ENCODE measurements at regions not wholly inside any gene's neighbourhood (a gene's known extent, or its start where the extent isn't known, plus 50 kb on each side); places are given as distances from the start of the nearest gene placed in this dataset.
"Not testable (repeated sequence)": the region's sequence is repeated elsewhere in the genome, so short reads cannot be mapped to it uniquely, and the experiment has no call there.

DNA sequence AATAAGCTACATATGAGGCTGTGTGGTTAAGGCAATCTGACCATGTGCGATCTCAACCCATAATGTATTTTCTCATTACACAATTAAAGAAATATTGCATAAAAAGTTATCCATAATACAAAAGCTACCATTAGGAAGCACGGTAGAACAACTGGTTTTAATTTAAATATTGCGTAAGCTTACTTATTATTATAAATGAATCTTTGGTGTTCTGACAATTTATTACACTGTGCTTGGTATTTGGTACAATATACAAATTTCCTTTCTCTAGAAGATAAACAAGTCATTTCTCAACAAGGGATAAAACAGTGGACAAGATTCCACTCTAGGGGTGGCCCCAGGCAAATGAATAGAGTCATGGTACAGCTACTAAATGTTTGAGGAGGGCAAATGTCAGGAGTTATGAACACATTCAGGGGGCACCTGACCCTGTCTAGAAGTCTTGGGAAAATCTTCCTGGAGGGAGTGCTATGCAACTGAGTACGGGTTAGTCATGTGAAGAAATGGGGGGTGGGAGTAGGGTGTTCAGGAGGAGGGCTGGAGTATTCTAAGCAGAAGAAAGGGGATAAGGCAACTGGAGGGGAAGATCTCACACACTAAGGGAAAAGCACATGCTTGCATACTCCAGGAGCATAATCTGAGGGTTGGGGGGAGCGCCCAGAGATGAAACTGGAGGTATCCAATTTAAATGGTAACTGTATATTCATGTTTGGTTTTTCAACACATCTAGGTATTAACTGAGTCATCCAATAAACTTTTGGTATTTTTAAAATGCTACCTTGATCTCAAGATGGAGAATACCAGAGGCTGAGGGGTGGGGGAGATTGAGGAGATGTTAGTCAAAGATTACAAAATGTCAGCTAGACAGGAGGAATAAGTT, 296.9 kb upstream of the SGK1 start:
- no peak for DNase-seq (ENCODE audit: low read depth in 2 of 2)

DNA sequence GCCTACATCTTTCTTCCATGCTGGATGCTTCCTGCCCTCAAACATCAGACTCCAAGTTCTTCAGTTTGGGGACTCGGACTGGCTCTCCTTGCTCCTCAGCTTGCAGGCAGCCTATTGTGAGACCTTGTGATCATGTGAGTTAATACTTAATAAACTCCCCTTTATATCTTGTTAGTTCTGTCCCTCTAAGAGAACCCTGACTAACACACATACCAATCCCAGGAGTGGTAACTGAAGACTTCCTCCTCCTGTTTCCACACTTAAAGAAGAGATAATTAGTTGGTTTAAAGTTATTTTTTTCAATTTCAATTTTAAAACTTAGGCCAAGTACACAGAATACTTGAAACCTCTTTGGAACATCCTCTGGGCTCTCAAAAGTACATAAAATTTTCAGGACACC, 294.2 kb upstream of the SGK1 start:
- DNase-seq (ENCODE audit: low read depth in 2 of 2), result not testable (repeated sequence)

DNA sequence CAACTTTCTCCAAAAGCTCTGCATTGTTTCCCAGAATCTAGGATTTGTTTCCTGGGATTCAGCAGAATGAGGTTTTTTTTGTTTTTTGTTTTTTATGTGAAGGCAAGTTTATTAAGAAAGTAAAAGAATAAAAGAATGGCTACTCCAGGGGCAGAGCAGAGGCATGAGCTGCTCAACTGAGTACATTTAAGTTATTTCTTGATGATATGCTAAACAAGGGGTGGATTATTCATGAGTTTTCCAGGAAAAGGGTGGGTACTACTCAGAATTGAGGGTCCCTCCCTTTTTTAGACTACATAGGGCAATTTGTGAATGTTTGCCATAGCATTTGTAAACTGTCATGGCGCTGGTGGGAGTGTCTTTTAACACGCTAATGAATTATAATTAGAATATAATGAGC, 292.5 kb upstream of the SGK1 start:
- no peak for DNase-seq (ENCODE audit: low read depth in 2 of 2)

DNA sequence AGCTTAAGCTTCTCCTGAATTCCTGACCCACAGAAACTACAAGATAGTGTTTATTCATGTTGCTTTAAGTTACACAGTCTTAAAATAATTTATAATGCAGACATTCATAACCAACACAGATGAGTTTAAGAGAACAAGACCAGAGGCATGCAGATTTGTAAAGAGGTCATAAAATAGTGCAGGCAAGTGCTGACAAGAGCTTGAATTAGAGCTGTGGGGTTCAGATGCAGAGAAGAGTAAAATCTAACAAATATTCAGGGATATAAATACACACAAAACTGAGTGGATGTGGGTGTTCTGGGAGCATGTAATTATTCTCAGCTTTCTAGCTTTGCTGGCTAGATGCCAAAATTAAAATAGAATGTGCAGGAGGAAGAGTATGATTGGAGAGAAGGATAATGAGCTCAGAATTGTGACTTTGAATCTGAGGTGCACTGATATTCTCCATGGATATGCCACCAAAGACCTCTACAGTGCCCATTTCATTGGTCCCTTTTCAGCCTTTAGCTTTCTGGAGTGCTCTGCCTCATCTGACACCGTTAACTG, 291.9 kb upstream of the SGK1 start:
- DNase-seq (ENCODE audit: low read depth in 2 of 2), result no peak

DNA sequence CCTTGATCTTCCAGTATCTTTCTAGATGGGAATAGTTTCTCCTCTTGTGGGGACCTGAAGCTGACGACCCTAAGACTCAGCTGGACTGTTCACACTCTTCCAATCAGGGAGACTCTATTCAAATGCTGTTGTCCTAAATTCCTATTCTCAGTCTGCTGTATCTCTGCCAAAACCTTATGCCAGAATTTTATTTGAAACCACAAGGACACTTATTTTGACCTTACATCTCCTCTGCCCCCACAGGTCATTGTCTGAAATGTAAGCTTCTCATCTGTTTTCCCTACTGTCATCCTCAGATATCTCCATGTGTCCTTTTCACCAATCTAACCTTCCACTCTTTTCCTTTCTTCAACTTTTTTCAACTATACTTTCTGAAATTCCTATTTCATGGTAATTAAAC, 289.5 kb upstream of the SGK1 start:
- DNase-seq (ENCODE audit: low read depth in 2 of 2), result no peak

DNA sequence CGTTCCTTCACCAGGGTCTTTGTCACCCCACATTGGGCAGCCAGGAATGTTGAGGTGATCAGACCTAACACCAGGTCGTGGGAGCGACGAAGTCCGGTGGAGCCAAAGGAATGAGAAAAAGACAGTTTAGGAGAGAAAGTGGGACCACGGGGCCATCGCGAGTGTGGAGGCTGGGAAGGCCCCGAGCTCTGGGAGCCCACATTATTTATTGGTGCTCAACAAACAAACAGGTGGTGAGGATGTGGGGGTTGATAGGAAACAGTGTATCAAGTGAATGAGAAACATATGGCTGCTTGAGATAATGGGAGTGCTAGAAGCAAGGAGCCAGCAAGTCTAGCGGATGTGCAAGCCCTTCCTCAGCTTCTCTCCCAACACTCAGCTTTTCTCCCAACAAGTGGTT, 287.1 kb upstream of the SGK1 start:
- DNase-seq (ENCODE audit: low read depth in 2 of 2), result no peak

DNA sequence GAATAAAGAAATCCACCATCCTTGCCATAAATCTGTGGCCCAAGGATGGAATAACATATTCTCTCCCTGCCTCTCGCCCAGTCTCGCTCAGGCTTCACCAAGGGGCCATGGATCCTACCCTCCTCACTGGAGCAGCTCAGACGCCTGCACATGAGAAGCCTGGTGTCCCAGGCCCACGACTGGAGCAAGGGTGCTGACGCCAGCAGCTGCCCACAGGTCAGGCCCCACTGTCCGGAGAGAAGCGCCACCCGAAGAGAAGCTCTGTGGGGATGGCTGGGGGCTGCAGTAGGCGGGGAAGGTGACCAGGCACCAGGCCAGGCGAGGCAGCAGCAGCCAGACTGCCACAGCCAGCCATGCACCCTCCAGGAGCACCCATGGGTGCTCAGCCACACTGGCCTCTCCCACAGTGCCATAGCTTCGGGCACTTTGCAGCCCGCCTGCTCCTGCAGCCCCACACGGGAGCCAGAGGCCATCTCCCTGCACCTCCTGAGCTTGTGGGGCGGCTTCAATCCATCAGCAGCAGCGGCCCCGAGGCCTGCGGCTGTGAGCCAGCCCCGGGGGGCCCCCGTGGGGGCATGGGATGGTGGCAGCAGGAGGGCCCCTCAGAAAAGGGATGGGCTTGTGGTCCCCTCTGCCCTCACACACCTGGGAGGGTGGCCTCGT, 286.2 kb upstream of the SGK1 start:
- no peak for DNase-seq (ENCODE audit: low read depth in 2 of 2)

DNA sequence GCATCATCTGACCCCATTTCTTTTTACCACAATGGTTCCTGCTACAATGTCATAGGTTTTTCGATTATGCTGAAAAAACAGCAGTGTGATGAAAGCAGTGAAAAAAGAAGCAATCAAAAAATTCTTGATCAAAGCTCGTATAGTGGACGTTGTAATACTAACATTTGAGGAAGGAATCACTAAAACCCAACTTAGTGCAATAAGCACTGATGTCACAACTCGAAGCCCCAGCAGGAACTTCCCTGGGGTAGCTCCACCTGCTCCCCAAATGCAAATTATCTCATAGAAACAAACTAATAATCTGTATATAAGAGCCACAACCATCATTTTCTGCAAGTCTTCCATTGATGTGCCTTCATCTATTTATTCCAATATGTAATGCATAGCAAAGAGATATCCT, 285.6 kb upstream of the SGK1 start:
- DNase-seq (ENCODE audit: low read depth in 2 of 2), result no peak

DNA sequence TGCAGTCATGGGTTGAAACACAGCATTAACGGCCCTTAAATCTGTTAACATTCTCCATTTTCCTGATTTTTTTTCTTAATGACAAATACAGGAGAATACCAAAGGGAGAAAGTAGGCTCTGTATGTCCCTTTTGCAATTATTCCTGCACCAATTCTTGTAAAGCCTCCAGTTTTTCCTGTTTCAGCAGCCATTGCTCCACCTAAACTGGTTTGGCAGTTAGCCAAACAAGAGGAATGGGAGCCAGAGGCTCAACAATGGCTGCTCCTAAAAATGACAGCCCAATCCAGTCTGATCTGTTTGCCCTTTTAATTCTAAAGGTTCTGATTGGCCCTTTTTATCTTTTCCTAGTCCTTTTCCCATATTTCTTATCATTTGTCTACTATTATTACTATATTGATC, 284.2 kb upstream of the SGK1 start:
- DNase-seq (ENCODE audit: low read depth in 2 of 2), result no peak

DNA sequence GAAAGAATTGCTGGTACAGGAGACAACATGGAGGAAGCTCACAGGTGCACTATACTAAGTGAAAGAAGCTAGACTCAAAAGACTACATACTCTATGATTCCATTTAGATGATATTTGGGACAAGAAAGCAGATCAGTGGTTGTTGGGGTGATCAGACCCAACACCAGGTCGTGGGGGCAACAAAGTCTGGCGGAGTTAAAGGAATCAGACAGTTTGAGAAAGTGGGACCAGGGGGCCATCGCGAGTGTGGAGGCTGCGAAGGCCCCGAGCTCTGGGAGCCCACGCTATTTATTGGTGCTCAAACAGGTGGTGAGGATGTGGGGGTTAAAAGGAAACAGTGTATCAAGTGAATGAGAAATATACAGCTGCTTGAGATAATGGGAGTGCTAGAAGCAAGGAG, 282.8 kb upstream of the SGK1 start:
- no peak for DNase-seq (ENCODE audit: low read depth in 2 of 2)

DNA sequence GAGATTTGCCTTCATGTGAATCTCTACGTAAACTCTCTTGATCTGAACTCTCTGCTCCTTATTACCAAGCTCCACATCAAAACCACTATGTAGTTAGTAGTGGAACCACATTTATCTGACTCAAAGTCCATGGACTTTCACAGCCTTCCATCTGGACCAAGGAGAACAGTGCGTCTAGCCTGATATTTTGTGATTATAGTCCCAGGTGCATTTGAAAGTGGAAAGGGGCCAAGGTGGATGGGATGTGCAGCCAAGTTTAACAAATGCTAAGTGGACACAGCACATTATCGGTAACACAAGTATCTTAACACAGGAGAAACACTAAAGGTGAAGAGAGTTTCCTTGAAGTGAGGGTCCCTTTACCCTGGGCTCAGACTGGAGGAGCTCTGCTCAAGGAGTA, 281.2 kb upstream of the SGK1 start:
- DNase-seq (ENCODE audit: low read depth in 2 of 2), result no peak

DNA sequence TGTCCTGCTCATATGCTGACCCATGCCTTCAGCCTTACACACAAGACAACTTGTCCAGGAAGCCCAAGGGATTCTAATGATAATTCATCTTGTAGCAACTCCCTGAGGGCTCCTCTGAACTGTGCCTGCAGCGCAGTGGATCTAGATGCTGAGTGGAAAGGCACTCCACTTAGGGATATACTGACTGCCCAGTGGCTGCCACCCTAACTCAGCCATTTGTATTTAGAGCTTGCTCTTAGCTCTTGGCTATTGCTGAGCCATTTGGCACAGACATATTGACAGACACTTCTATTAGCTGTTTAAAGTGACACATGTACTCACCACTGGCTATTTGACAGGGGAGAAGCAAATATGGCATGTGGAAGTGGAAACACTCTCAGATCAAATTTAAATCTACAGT, 278.3 kb upstream of the SGK1 start:
- no peak for DNase-seq (ENCODE audit: low read depth in 2 of 2)

DNA sequence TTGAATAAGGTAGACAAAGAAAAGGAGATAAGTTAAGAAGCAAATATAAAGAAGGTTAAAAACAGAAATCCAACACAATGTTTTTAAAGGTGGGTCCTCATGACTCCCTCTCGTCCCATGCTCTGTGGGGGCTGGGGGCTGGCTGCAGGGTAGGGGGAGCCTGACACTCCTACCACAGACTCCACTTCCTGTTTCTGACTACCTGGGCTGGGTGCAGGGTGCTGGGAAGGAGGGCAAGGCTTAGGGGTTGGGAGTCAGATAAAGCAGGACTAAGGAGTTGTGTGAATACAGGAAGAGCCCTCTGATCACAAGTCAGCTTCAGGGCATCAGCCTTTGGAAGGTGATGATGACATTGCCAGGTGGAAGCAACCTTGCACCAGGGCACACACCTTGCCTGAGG, 277.0 kb upstream of the SGK1 start:
- no peak for DNase-seq (ENCODE audit: low read depth in 2 of 2)

DNA sequence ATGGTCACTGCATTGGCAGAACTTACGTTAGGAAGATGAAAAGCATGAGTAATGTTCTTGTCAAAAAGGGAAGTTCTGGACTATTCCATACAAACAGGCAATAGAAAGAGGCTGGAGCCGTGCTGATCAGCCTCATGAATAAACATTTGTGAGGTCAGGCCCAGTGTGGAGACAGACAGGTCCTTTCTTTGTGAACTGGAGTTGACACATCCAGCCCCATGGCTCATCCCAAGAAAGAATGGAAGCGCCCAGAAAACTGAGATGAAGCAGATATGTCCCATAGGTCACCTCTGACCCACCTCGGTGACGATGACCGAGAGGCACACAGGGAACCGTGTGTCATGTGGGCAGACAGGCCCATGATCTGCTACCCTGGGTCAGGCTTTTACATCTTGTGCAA, 276.0 kb upstream of the SGK1 start:
- no peak for DNase-seq (ENCODE audit: low read depth in 2 of 2)

DNA sequence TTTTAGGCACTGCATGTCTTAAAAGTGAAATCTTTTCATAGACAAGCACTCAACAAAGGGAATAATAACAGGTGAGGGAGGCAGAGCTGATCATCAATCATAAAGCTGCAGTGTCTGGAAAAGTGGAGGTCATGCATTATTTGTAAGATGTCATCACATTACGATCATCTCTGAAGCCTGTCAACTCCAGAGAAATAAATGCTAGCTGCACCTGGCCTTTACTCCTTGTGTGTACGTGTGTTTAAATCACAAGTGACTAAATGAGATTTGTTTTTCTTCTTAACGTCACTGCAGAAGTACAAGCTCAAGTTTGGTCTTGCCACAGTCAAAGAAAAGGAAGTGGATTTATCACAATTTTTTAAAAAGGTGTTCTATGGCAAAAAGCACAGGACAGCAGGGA, 275.5 kb upstream of the SGK1 start:
- DNase-seq (ENCODE audit: low read depth in 2 of 2), result no peak

DNA sequence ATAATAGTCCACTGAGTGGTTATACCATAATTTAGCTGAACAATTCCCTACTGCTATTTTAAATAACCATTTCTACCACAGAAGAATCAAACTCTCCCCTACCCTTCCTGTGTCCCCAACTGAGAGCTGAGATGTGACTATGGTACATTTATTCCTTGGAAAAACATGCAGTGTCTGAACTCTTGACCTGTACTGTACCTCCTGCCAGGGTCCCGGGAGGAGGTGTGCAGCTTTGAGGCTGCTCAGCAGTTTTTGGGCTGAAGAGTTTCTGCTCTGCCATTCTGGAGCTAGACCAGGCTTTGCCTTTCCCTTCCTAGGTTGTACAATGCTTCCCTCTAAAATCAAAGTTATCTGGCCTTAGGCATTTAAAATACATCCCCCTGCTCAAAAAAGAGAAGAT, 275.1 kb upstream of the SGK1 start:
- no peak for DNase-seq (ENCODE audit: low read depth in 2 of 2)

DNA sequence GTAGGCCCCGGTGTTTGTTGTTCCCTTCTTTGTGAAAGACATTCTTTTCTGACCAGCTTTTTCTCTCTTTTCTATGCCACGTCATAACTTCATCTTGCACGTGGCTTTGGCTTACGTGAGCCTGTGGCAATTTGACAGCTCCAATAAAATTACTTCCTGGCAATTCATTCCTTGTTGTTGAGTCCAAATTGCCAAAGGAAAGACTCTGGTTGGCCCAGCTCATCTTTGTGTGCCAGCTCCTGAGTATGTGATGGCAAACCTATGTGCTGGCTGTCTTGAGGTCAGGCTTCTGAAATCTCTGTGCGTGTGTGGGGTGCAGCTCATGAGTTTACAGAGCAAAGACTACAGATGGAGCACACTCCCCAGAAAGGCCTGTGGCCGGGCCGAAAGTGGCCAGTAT, 272.5 kb upstream of the SGK1 start:
- DNase-seq (ENCODE audit: low read depth in 2 of 2), result no peak

DNA sequence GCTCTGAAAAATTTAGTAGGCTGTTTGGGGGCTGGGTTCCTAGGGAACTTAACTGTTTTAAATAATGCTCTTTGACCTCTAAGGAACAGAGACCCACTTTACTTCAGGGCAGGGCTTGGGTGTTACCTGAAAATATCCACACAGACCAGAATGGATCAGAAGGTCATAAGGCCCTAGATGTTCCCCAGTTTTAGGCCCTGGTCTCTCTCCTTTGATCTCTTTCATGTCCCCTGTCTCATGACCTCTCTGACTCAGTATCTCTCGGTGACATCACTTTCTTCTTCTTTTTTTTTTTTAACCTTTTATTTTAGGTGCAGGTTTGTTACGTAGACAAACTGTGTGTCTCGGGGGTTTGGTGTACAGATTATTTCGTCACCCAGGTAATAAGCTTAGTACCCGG, 272.1 kb upstream of the SGK1 start:
- DNase-seq (ENCODE audit: low read depth in 2 of 2), result no peak

DNA sequence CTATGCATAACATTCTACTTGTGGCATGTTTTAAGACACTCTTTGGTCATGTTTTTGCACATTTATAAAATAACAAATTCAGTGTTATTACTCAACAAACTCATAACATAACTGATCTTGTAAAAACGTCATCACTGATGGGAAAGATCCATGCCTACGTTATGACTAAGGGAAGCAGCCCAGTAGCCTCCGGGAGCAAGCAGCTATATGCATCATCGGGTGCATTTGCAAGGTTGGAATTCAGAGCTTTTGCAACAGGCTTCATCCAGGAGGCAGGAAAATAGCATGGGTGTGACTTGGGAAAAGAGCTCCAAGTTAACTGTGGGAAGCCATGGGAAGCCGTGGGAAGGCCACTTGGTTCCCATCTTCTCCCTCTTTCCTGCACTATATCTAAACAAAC, 271.6 kb upstream of the SGK1 start:
- peak in 1 of 2 donors; percentile 44 for DNase-seq (ENCODE audit: low read depth in 2 of 2)

DNA sequence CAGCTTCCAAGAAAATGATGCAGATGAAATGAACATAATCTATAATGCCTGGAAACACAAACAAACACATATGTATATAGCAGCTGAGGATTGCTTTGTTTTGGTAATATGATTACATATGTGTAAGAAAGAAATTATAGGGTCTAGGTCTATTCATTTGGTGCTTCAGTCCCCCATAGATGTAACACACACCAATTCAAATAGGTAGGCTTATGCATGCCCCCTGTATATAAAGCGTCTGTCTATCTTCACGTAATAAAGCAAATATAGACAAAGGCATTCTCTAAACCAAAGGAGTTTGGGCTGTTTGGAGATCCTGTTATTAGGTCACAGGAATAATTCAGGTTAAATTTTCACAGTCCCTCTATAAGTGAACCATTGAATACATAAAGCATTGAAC, 270.4 kb upstream of the SGK1 start:
- DNase-seq (ENCODE audit: low read depth in 2 of 2), result no peak

DNA sequence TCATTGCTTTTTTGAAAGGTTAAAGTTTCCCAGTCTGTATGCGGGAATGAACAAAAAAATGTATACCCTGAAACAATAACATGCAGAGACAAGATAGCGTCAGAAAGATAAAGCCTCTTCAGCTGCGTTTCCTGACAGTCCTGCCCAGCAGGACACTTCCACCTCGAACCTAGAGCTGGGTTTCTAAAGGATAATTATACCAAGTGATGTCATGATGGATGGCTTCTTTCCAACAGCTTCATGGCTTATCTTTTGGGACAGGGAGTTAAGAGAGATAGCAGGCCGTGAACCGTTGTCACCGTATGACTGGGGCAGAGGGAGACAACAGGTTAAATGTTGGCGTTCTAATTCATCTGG, 267.6 kb upstream of the SGK1 start:
- DNase-seq (ENCODE audit: low read depth in 2 of 2), result peak; percentile 79 to 97

DNA sequence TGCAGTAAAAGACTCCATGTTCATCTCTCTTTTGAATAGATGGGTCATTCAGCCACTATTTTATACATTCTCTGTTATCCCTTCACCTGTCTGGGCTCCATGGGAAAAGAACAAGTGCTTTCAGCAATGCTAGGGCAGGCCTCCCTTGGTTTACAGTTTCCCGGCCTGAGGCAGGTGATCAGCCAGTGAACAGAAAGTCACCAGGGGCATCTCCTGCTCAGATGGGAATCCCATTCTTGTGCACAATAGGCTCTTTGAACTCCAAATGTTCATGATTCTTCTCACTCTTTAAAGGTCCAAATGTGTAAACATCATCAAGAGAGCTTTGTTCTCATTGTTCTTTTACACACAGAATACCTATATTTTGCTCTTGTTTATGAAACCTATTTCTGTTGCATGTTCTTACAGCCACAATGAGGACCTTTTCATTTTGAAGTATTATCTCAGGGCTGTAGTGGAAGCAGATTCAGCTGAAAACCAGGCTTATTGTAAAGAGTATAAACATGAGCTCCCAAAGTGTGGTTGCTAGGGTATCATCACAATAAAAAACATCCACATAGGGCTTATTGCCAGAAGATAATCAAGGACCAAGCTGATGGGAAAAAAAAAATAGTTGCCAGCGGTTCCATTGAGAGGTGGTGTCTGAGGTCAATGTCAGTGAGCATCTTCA, 267.1 kb upstream of the SGK1 start:
- no peak for DNase-seq (ENCODE audit: low read depth in 2 of 2)

DNA sequence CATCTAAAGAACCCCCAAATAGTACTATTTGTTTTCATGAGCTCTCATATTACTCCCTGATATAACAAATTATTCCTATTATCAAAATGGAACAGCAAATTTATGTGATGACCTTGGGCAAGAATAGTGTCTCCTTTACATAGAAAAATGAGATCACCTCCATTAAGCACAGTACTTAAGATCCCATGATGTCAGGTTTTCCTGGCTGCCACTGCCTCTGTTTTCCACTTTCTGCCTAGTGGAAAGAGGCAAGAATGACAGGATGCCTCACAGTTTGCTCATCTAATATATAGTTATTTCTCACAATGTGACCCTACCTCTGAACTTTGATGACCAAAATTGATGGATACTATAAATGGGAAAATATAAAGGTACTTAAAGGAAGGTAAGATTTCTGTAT, 260.1 kb upstream of the SGK1 start:
- DNase-seq (ENCODE audit: low read depth in 2 of 2), result peak in 1 of 2 donors; percentile 39
